Ammon's horn (tissue), 1 donor: ENCODE measurements at regions not wholly inside any gene's neighbourhood (a gene's known extent, or its start where the extent isn't known, plus 50 kb on each side); places are given as distances from the start of the nearest gene placed in this dataset.
A peak's percentile ranks its signal among the peaks of the same experiment; 100 is the strongest.
"Not testable (repeated sequence)": the region's sequence is repeated elsewhere in the genome, so short reads cannot be mapped to it uniquely, and the experiment has no call there.

Experiments
- DNase-seq: peaks from one replicate; pipeline ENCODE4 v3.0.0-alpha.2; 2016; ENCODE audit warnings: low spot score

- no peak for DNase-seq
Measured at GRCh38 chr5:130955041-130955440, 210.0 kb downstream of the HINT1 start.

- DNase-seq = no peak
Measured at GRCh38 chr5:130954336-130954735, 210.7 kb downstream of the HINT1 start.

DNA sequence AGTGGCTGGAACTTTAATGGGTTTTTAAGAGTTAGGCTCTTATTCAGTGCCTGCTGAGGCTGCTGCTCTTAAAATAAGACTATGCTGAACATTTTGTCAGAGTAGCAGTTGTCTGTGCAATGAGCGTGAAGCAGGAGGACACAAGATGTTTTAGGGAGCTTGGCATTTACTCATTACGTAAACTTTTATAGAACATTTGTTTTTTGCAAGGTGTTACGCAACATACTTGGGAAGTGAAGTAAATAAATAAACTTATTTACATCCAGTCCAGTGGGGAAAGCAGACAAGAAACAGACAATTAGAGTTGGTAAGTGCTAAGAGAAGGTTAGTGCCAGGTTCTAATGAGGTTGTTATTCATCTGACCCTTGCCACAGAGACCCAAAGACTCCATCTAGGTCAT, 226.0 kb downstream of the HINT1 start:
- peak; percentile 18 for DNase-seq

GRCh38 chr5:130937046-130937445, 228.0 kb downstream of the HINT1 start:
- DNase-seq = no peak

GRCh38 chr5:130923543-130924124, 241.4 kb downstream of the HINT1 start:
- no peak for DNase-seq

DNA sequence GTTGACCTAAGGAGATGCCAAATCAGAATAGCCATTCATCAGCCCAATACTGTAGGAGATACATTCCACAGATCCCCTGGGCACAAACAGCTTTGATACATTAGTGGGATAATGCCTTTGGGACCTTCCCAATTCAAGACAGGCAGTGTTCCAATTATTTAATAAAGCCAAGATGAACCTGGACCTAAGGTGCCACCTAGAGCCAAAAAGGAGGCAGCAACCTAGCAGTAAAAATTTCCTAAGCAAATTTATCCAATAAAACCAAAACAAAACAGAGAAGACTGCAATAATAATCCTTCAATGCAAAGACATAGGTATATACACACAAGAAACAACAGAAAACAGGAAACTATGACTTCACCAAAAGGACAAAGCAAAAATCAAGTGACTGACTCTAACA, 253.0 kb downstream of the HINT1 start:
- DNase-seq = no peak

GRCh38 chr5:130908186-130908585, 256.9 kb downstream of the HINT1 start:
- no peak for DNase-seq

- not testable (repeated sequence) for DNase-seq
Measured at GRCh38 chr5:130897537-130898195, 267.4 kb downstream of the HINT1 start.

DNA sequence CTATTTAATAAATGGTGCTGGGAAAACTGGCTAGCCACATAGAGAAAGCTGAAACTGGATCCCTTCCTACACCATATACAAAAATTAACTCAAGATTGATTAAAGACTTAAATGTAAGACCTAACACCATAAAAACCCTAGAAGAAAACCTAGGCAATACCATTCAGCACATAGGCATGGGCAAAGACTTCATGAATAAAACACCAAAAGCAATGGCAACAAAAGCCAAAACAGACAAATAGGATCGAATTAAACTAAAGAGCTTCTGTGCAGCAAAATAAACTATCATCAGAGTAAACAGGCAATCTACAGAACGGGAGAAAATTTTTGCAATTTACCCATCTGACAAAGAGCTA, 267.9 kb downstream of the HINT1 start:
- not testable (repeated sequence) for DNase-seq

- no peak for DNase-seq
Measured at GRCh38 chr5:130896636-130897035, 268.4 kb downstream of the HINT1 start.

- no peak for DNase-seq
Measured at GRCh38 chr5:130893006-130893405, 272.1 kb downstream of the HINT1 start.

GRCh38 chr5:130890610-130891009, 274.4 kb downstream of the HINT1 start:
- DNase-seq = no peak

GRCh38 chr5:130885691-130886090, 279.4 kb downstream of the HINT1 start:
- no peak for DNase-seq

GRCh38 chr5:130885027-130885426, 280.0 kb downstream of the HINT1 start:
- no peak for DNase-seq

- no peak for DNase-seq
Measured at GRCh38 chr5:130884023-130884422, 281.0 kb downstream of the HINT1 start.

GRCh38 chr5:130875656-130876055, 289.4 kb downstream of the HINT1 start:
- no peak for DNase-seq

DNA sequence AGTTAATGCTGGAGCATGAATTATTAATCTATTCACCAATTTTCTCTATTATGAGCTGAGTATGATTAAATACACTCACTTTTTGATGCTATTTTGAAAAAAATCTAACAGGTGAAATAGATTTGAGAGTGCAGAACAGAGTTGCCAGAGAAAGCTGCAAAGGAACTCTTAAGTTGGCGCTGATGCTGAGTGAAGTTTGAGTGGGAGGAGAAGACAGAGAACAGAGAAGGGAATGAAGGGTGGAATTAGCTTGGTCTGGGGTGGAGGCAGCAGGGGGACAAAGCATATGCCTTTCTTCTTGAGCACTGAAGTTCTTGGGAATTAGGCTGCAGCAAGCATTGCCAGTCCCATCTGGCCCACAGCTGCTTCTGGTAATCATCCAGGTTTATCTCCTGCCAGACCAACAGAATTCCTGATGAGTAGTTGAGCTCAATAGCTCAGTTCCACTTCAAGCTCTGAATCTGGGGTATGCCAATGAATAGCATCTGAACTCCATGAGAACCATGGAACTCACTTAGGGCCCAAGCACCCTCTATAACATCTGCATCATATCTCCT, 290.1 kb downstream of the HINT1 start:
- no peak for DNase-seq

DNA sequence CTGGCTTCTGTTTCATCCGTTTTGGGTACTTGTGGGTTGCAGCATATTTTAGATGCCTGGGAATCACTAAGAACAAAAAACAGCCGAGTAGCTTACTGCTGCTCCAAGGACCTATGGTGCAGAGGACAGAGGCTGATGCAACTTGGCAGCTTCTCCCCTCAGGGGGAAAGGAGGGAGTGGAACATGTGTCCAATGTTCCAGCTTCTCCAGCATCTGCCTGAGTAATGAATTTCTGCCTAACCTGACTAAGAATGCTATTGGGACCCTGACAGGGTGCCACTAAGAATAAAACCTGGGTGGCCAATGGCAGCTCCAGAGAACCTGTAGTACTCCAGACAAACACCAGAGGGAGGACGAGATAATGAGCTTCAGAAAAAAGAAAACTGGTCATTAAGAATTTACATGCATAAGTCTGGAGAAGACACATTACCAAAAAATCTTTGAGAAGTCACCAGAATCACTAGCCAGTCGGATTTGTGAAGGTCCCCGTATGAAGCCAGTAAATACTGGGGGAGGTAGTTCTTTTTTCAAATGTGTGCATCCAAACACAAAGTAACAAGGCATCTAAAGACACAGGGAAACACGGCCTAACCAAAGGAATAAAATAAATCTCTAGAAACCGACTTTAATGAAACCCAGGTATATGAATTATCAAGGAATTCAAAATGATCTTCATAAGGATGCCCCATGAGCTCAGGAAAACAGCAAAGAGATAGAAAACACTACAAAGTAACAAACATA, 293.5 kb downstream of the HINT1 start:
- no peak for DNase-seq

- no peak for DNase-seq
Measured at GRCh38 chr5:130870691-130871090, 294.4 kb downstream of the HINT1 start.

DNA sequence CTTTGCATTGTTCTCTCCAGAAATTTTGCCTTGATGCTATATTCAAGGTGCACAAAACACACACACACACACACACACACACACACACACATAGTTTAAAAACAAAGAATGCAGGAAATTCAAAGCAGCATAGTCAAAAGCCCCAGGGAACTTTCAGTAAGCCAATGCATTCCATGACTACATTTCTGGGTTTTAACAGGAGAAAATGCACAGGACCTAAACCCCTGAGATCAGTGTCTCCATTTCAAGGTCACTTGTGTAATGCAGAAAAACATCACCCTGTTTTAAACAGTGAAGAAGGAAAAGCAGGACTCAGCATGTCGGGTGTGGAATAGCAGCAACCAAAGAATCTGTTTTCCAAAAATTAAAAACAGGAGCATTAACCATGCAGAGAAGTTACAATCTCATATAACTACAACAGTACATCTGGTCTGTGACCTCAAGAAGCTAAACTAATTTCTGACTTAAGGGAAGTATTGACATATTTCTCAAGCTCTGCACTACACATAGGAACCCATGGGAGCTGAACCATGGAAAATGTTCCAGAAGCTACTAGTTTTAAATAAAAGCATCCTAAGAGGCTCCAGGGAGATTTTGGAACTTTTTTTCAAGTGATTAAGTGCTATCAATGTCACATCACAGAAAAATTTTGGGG, 296.7 kb downstream of the HINT1 start:
- no peak for DNase-seq

GRCh38 chr5:130845049-130845765, 319.8 kb downstream of the HINT1 start:
- no peak for DNase-seq
